GM20000 (cell line): ENCODE measurements at regions not wholly inside any gene's neighbourhood (a gene's known extent, or its start where the extent isn't known, plus 50 kb on each side); places are given as distances from the start of the nearest gene placed in this dataset.

Source experiments
- DNase-seq: peaks from one replicate; pipeline ENCODE4 v3.0.0; 2012; ENCODE audit warnings: low spot score
- CTCF ChIP-seq: IDR thresholded peaks from 2 replicates; pipeline ENCODE4 v1.5.1; 2012; ENCODE audit warnings: mild to moderate bottlenecking, control low read depth; ENCODE audit errors: extremely low read depth, missing control alignments

- no peak for DNase-seq
- no peak for TF ChIP-seq CTCF
Measured at GRCh38 chr11:26158251-26158650, 173.7 kb upstream of the ANO3 start.

DNA sequence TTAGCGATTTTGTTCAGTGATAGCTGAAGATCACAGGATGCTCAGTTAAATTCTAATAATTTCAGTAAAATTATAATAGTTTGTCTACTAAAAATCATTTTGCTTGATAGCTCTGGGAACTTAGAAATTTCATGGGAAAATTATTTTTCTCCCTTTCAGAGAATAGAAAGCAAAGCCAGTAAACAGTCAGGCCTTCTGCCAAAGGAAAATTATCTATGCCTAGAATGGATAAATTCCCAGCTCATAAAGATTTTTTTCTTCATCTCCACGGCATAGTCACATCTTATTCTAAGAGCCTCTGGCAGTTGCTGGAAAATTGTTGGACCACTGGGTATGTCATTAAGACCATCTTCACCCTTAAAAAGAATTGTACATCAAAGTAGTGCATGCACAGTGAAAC lies 169.6 kb upstream of the ANO3 start:
- DNase-seq: no peak
- TF ChIP-seq CTCF: no peak

GRCh38 chr11:26186389-26186788 lies 145.5 kb upstream of the ANO3 start:
- no peak for TF ChIP-seq CTCF
- no peak for DNase-seq

DNA sequence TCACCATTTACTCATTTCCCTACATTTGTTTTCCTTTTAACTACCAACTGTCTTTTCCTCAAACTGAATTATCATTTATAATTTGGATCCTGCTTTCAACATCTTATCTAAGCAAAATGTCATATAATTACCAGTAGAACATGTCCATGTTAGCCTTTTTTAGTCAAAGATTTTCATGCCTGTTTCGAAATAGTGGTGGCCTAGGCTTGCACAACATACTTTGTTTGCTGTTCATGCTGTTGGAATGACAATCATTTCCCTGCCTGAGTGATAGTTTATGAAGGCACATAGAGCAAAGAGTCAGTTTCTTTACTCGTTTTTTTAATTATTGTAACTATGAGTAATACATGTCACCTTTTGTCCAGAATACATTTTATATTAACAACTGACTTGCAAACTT lies 144.3 kb upstream of the ANO3 start:
- no peak for TF ChIP-seq CTCF
- no peak for DNase-seq

- no peak for DNase-seq
- TF ChIP-seq CTCF: no peak
Measured at GRCh38 chr11:26188554-26188953, 143.4 kb upstream of the ANO3 start.

DNA sequence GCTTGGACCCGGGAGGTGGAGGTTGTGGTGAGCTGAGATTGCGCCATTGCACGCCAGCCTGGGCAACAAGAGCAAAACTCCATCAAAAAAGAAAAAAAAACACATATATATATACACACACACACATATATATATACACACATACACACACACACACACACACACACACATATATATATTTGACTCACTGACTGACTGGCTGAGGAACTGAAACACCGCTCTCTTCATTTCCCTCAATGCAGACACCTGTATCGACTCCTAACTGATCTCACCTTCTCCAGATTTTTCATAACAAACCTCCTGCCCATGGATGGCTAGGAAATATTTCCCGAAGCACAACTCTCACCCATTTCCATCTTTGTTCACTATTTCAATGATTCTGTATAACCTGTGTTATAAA lies 140.7 kb upstream of the ANO3 start:
- no peak for TF ChIP-seq CTCF
- DNase-seq: peak; percentile 2

DNA sequence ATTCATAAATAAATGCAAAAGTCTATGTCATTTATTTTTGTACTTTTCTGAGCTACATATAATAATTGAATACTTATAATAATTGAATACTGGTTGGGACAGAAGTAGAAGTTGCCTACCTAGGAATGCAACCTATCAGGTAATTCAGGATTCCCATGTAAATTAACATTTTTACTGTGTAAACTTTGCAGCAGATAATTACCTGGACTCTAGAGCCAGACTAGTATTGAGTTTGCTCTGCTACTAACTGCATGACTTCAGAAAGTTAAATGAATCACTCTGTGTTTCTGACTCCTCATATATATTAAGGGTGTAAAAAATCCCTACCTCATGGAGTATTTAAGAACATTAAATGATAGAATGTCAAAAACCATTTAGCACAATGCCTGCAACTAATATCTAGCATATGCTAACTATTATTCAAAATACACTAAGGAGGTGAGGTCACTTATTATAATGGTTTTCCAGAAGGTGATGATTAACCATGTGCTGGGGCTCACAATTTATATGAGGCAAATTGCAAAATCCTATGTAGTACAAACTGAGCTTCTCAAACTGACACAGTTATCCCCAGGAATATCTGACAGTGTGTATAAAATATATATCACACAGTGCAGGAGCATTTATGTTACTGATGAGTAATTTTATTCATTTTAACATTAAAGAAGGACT lies 138.1 kb upstream of the ANO3 start:
- no peak for DNase-seq
- no peak for TF ChIP-seq CTCF
